ENCODE measurements at regions not wholly inside any gene's neighbourhood (a gene's known extent, or its start where the extent isn't known, plus 50 kb on each side); places are given as distances from the start of the nearest gene placed in this dataset.

DNA sequence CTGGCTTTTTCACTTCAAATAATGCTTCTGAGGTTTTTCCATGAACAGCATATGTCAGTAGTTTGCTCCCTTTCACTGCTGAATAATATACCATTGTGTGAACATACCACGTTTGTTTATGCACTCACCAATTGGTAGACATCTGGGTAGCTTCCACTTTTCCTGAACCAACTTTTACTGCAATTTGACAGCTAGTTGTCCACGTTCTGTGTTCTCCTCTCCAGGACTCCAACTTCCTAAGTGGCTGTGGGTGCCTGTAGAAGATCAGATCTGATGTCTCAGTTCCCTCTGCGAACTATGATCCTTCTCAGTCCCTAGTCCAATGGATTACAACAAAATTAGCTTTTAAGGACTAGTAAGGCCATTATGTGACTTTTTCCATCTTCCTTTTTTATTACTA lies 64.7 kb upstream of the PTCHD1 start:
- TF ChIP-seq, protein P1, sequence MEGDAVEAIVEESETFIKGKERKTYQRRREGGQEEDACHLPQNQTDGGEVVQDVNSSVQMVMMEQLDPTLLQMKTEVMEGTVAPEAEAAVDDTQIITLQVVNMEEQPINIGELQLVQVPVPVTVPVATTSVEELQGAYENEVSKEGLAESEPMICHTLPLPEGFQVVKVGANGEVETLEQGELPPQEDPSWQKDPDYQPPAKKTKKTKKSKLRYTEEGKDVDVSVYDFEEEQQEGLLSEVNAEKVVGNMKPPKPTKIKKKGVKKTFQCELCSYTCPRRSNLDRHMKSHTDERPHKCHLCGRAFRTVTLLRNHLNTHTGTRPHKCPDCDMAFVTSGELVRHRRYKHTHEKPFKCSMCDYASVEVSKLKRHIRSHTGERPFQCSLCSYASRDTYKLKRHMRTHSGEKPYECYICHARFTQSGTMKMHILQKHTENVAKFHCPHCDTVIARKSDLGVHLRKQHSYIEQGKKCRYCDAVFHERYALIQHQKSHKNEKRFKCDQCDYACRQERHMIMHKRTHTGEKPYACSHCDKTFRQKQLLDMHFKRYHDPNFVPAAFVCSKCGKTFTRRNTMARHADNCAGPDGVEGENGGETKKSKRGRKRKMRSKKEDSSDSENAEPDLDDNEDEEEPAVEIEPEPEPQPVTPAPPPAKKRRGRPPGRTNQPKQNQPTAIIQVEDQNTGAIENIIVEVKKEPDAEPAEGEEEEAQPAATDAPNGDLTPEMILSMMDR (IDR thresholded peaks at IDR 0.05), result no peak
- TF ChIP-seq POLR2A (IDR thresholded peaks at IDR 0.05), result no peak
